ENCODE measurements at regions not wholly inside any gene's neighbourhood (a gene's known extent, or its start where the extent isn't known, plus 50 kb on each side); places are given as distances from the start of the nearest gene placed in this dataset.

DNA sequence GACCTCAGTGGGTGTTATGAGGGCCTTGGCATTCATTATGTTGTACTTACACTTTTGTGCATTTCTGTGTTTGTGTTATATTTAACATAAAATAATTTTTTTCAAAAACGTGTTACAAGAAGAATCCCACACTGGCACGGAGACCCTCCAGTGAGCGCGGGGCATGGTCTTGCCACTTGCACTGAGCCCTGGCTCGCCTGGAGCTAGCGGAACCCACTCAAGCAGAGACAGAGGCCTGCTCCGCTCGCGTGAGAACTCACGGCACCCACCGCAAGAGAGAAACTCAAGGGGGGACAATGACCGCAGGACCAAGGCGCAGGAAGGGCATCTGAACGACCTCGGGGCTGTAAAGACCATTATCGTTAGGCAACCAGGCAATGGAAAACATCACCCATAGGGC lies 248.0 kb upstream of the SOX11 start:
- H3K36me3 ChIP-seq, result no peaks in the 10 kb centered on the region
- H3K27me3 ChIP-seq (replicated peaks; ENCODE audit: insufficient read depth), result no peaks in the 10 kb centered on the region
- TF ChIP-seq, protein P1, sequence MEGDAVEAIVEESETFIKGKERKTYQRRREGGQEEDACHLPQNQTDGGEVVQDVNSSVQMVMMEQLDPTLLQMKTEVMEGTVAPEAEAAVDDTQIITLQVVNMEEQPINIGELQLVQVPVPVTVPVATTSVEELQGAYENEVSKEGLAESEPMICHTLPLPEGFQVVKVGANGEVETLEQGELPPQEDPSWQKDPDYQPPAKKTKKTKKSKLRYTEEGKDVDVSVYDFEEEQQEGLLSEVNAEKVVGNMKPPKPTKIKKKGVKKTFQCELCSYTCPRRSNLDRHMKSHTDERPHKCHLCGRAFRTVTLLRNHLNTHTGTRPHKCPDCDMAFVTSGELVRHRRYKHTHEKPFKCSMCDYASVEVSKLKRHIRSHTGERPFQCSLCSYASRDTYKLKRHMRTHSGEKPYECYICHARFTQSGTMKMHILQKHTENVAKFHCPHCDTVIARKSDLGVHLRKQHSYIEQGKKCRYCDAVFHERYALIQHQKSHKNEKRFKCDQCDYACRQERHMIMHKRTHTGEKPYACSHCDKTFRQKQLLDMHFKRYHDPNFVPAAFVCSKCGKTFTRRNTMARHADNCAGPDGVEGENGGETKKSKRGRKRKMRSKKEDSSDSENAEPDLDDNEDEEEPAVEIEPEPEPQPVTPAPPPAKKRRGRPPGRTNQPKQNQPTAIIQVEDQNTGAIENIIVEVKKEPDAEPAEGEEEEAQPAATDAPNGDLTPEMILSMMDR (IDR thresholded peaks at IDR 0.05), result no peak
- H3K27ac ChIP-seq, result no peak overlapping the region
- H3K4me3 ChIP-seq, result no peak overlapping the region
- ATAC-seq (ENCODE audit: insufficient number of reproducible peaks, low FRiP score, low read depth), result no peak
- no peaks in the 10 kb centered on the region for H3K9me3 ChIP-seq
- DNase-seq (ENCODE audit: low spot score), result no peak
- H3K4me1 ChIP-seq (ENCODE audit: control insufficient read depth in 1 of 2, low read depth in 2 of 2), result no peaks in the 10 kb centered on the region

DNA sequence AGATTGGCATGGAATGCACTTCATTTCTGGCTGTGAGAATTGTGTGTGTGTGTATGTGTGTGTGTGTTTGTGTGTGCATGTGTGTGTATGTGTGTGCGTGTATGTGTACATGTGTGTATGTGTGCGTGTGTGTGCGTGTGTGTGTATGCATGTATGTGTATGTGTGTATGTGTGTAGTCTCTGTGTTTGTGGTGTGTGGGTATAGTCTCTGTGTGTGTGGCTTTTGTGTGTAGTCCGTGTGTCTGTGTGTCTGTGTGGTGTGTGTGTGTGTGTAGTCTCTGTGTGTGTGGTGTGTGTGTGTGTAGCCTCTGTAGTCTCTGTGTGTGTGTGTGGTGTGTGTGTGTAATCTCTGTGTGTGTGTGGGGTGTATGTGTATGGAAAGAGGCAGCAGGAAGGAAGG lies 247.3 kb upstream of the SOX11 start:
- TF ChIP-seq, protein P1 (IDR thresholded peaks at IDR 0.05), result no peak
- ATAC-seq (ENCODE audit: insufficient number of reproducible peaks, low FRiP score, low read depth), result no peak

DNA sequence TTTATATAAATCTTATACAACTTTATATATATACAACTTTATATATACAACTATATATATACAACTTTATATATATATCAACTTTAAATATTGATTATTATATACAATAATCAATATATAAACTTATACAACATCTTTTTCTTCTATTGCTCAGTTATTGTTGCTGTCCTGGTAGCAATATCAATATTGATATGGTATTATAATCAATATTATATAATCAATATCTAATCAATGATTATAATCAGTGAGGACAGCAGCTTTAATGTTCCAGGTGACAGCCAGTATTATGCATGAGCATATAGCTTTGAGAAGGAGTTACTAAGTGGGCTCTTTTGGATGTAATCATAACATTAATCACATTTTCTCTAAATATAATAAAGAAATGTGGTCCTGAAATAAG lies 242.3 kb upstream of the SOX11 start:
- ATAC-seq (ENCODE audit: insufficient number of reproducible peaks, low FRiP score, low read depth) (no peak), DNase-seq (ENCODE audit: low spot score) (no peak)
- TF ChIP-seq, protein P1 (IDR thresholded peaks at IDR 0.05), result no peak
- Histone ChIP-seq H3K27ac (no peak overlapping the region), H3K27me3 (replicated peaks; ENCODE audit: insufficient read depth) (no peaks in the 10 kb centered on the region), H3K4me3 (no peak overlapping the region), H3K9me3 (no peaks in the 10 kb centered on the region), H3K4me1 (ENCODE audit: control insufficient read depth in 1 of 2, low read depth in 2 of 2) (no peaks in the 10 kb centered on the region), H3K36me3 (no peaks in the 10 kb centered on the region)

More for the DNA sequence above, 247.3 kb upstream of the SOX11 start:
- Histone ChIP-seq H3K4me1 (ENCODE audit: control insufficient read depth in 1 of 2, low read depth in 2 of 2) (no peaks in the 10 kb centered on the region), H3K36me3 (no peaks in the 10 kb centered on the region), H3K27me3 (replicated peaks; ENCODE audit: insufficient read depth) (no peaks in the 10 kb centered on the region), H3K4me3 (no peak overlapping the region), H3K27ac (no peak overlapping the region), H3K9me3 (no peaks in the 10 kb centered on the region)
- no peak for DNase-seq (ENCODE audit: low spot score)

DNA sequence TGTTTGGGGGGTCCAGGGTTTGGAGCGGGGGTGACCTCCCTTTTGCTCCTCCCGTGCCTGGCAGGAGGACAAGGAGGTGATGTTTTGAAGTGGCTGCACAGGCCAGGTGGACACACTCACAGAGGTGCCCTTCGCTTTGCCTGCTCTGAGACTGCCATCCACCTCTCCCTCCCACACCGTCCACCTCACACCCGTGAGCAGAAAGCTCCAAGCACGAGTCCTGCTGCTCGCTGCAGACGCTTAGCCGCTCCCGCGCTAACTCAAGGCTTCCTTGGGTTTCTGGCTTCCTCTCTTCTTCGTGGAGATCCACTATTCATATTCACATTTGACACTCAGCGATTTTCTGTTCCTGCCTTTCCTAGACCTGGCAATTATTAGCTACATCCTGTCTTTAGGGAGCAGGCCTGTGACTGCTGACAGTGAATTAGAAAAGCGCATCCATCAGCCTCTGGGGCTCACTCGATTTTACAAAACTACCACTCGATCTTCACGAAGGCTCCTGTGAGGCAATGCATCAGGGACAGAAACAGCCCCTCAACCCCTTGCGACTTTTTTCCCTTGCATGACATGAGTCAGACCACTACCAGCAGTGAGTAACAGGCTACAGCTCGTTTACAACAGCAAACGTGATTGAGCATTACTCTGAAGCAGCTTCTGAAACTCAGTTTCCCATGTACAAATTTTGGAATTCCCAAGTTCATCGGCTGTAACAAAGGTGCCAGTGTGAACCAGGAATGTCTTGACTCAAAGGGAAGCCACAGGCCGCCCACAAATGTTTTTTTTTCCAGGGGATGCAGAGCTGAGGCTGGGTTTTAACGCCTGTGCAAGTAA lies 238.7 kb upstream of the SOX11 start:
- no peak for DNase-seq (ENCODE audit: low spot score)
- TF ChIP-seq, protein P1 (IDR thresholded peaks at IDR 0.05), result no peak

DNA sequence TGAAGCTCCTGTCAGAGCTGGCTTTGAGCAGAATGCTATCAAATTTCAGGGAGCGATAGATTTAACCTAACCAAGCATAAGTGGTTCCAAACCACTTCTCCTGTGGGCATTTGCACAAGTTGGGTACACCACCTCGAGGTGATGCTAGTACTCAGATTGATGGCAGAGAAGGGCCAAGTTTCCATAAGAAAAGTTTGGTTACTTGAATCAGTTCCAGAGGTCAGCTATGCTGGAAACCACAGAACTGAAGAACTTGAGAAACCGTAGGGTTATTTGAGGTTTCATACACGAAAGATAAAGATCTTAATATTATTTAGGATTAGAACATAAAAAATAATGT lies 238.2 kb upstream of the SOX11 start:
- no peak for DNase-seq (ENCODE audit: low spot score)
- ATAC-seq (ENCODE audit: insufficient number of reproducible peaks, low FRiP score, low read depth), result no peak
- no peaks in the 10 kb centered on the region for H3K27me3 ChIP-seq (replicated peaks; ENCODE audit: insufficient read depth)
- no peaks in the 10 kb centered on the region for H3K4me1 ChIP-seq (ENCODE audit: control insufficient read depth in 1 of 2, low read depth in 2 of 2)
- no peak overlapping the region for H3K27ac ChIP-seq
- no peak overlapping the region for H3K4me3 ChIP-seq
- H3K36me3 ChIP-seq, result no peaks in the 10 kb centered on the region
- TF ChIP-seq, protein P1 (IDR thresholded peaks at IDR 0.05), result no peak
- H3K9me3 ChIP-seq, result no peaks in the 10 kb centered on the region

More for the DNA sequence above, 238.7 kb upstream of the SOX11 start:
- no peak for ATAC-seq (ENCODE audit: insufficient number of reproducible peaks, low FRiP score, low read depth)
- no peaks in the 10 kb centered on the region for H3K9me3 ChIP-seq
- H3K4me3 ChIP-seq, result no peak overlapping the region
- H3K27ac ChIP-seq, result no peak overlapping the region
- H3K36me3 ChIP-seq, result no peaks in the 10 kb centered on the region
- no peaks in the 10 kb centered on the region for H3K4me1 ChIP-seq (ENCODE audit: control insufficient read depth in 1 of 2, low read depth in 2 of 2)
- H3K27me3 ChIP-seq (replicated peaks; ENCODE audit: insufficient read depth), result no peaks in the 10 kb centered on the region

Measured in thoracic aorta (tissue), 2 donors.